ENCODE measurements at regions not wholly inside any gene's neighbourhood (a gene's known extent, or its start where the extent isn't known, plus 50 kb on each side); places are given as distances from the start of the nearest gene placed in this dataset.
"Not testable (repeated sequence)": the region's sequence is repeated elsewhere in the genome, so short reads cannot be mapped to it uniquely, and the experiment has no call there.

- DNase-seq, H3K27ac Mint-ChIP-seq, H3K27me3 Mint-ChIP-seq, H3K4me3 Mint-ChIP-seq, H3K9me3 Mint-ChIP-seq, ATAC-seq: not testable (repeated sequence)
- peaks cover 24% of the 10 kb centered on the region for H3K4me1 Mint-ChIP-seq
Observed at GRCh38 chr16:29286161-29286560, 120.3 kb downstream of the NPIPB11 start.

- peak overlapping the region; percentile 36 to 64 for H3K4me3 Mint-ChIP-seq
- not testable (repeated sequence) for H3K27ac Mint-ChIP-seq, DNase-seq, H3K27me3 Mint-ChIP-seq, H3K9me3 Mint-ChIP-seq
- peak; percentile 17 for ATAC-seq
- peaks cover 15% of the 10 kb centered on the region for H3K4me1 Mint-ChIP-seq
Observed at GRCh38 chr16:29285151-29285885, 121.2 kb downstream of the NPIPB11 start.

- H3K27ac Mint-ChIP-seq, result peak overlapping the region in 1 of 2 donors; percentile 56
Observed at GRCh38 chr16:29284723-29285122, 121.8 kb downstream of the NPIPB11 start.

GRCh38 chr16:29284159-29284558 is 122.4 kb downstream of the NPIPB11 start:
- not testable (repeated sequence) for DNase-seq, H3K27ac Mint-ChIP-seq, ATAC-seq, H3K27me3 Mint-ChIP-seq, H3K4me3 Mint-ChIP-seq, H3K9me3 Mint-ChIP-seq
- peaks cover 13% of the 10 kb centered on the region for H3K4me1 Mint-ChIP-seq

More at GRCh38 chr16:29284723-29285122, 121.8 kb downstream of the NPIPB11 start:
- not testable (repeated sequence) for DNase-seq, H3K4me3 Mint-ChIP-seq, H3K27me3 Mint-ChIP-seq, H3K9me3 Mint-ChIP-seq
- peaks cover 13% of the 10 kb centered on the region for H3K4me1 Mint-ChIP-seq
- peak; percentile 59 for ATAC-seq

- not testable (repeated sequence) for H3K4me3 Mint-ChIP-seq, H3K4me1 Mint-ChIP-seq, H3K27me3 Mint-ChIP-seq, H3K9me3 Mint-ChIP-seq, H3K27ac Mint-ChIP-seq, DNase-seq, ATAC-seq
Observed at GRCh38 chr16:29278097-29278871, 128.2 kb downstream of the NPIPB11 start.

- H3K4me3 Mint-ChIP-seq, H3K27me3 Mint-ChIP-seq, H3K9me3 Mint-ChIP-seq, ATAC-seq, DNase-seq, H3K4me1 Mint-ChIP-seq, H3K27ac Mint-ChIP-seq: not testable (repeated sequence)
Observed at GRCh38 chr16:29276446-29276845, 130.1 kb downstream of the NPIPB11 start.

GRCh38 chr16:29274055-29275035 is 132.2 kb downstream of the NPIPB11 start:
- not testable (repeated sequence) for H3K27me3 Mint-ChIP-seq, H3K9me3 Mint-ChIP-seq, H3K4me1 Mint-ChIP-seq, DNase-seq, H3K4me3 Mint-ChIP-seq, H3K27ac Mint-ChIP-seq
- ATAC-seq, result peak; percentile 53

GRCh38 chr16:29273298-29274054 is 133.0 kb downstream of the NPIPB11 start:
- peak; percentile 87 for ATAC-seq
- not testable (repeated sequence) for H3K27ac Mint-ChIP-seq, H3K27me3 Mint-ChIP-seq

GRCh38 chr16:29271721-29272675 is 134.5 kb downstream of the NPIPB11 start:
- H3K27ac Mint-ChIP-seq, H3K9me3 Mint-ChIP-seq, H3K27me3 Mint-ChIP-seq, H3K4me3 Mint-ChIP-seq, ATAC-seq, DNase-seq, H3K4me1 Mint-ChIP-seq: not testable (repeated sequence)

More at GRCh38 chr16:29273298-29274054, 133.0 kb downstream of the NPIPB11 start:
- not testable (repeated sequence) for H3K4me1 Mint-ChIP-seq, H3K4me3 Mint-ChIP-seq, H3K9me3 Mint-ChIP-seq, DNase-seq

GRCh38 chr16:29270923-29271322 is 135.6 kb downstream of the NPIPB11 start:
- not testable (repeated sequence) for ATAC-seq, H3K9me3 Mint-ChIP-seq, DNase-seq, H3K4me1 Mint-ChIP-seq, H3K27me3 Mint-ChIP-seq, H3K4me3 Mint-ChIP-seq, H3K27ac Mint-ChIP-seq

GRCh38 chr16:29270033-29270432 is 136.5 kb downstream of the NPIPB11 start:
- not testable (repeated sequence) for DNase-seq, H3K9me3 Mint-ChIP-seq, H3K27me3 Mint-ChIP-seq, ATAC-seq, H3K27ac Mint-ChIP-seq, H3K4me3 Mint-ChIP-seq, H3K4me1 Mint-ChIP-seq

GRCh38 chr16:29269192-29269811 is 137.2 kb downstream of the NPIPB11 start:
- ATAC-seq, H3K27me3 Mint-ChIP-seq, H3K4me3 Mint-ChIP-seq, DNase-seq, H3K27ac Mint-ChIP-seq, H3K4me1 Mint-ChIP-seq, H3K9me3 Mint-ChIP-seq: not testable (repeated sequence)

- H3K4me3 Mint-ChIP-seq, H3K4me1 Mint-ChIP-seq, DNase-seq, ATAC-seq, H3K9me3 Mint-ChIP-seq, H3K27ac Mint-ChIP-seq, H3K27me3 Mint-ChIP-seq: not testable (repeated sequence)
Observed at GRCh38 chr16:29268785-29269191, 137.7 kb downstream of the NPIPB11 start.
